Endothelial cell of umbilical vein (primary cell): ENCODE measurements at regions not wholly inside any gene's neighbourhood (a gene's known extent, or its start where the extent isn't known, plus 50 kb on each side); places are given as distances from the start of the nearest gene placed in this dataset.

Experiments
- BruUV-seq: library from RNA; stranded (reverse); fragments of 400-500 nt; replicated peaks from 2 replicates; lab custom pipeline; 2021; lab: Mats Ljungman, UMichigan
- CTCF ChIA-PET: fragments of 300-600, 350-600 bp; sonication (Branson Sonifier 250); formaldehyde crosslinking; loops from one replicate; lab custom pipeline; 2021; ENCODE audit warnings: antibody characterized with exemption, inconsistent platforms; lab: Charles Lee
- POLR2A ChIA-PET: fragments of 300-600, 350-600 bp; sonication (Branson Sonifier 250); formaldehyde crosslinking; loops from one replicate; lab custom pipeline; 2021; ENCODE audit warnings: antibody characterized with exemption, inconsistent platforms; lab: Charles Lee
- DNase-seq: peaks from one replicate; pipeline ENCODE4 v3.0.0-alpha.2; 2011; ENCODE audit warnings: low read depth, low spot score
- FAIRE-seq: peaks from 2 replicates; lab custom pipeline; 2011; peaks lifted over from hg19 to GRCh38; lab: Jason Lieb, UNC
- H2AFZ ChIP-seq: 2 replicates; pipeline ENCODE4 v1.6.0; 2012; ENCODE audit warnings: low read depth, low read length, control low read depth, inconsistent platforms
- H3K27ac ChIP-seq: 2 replicates; pipeline ENCODE4 v1.5.1; 2011; ENCODE audit warnings: low read depth, mild to moderate bottlenecking, control low read depth, low read length, moderate library complexity; ENCODE audit not compliant: insufficient read depth
- H3K27me3 ChIP-seq, 2 experiments: 2 replicates each; pipeline versions ENCODE4 v1.6.0 to v1.6.1; 2011; ENCODE audit warnings: low read length in 2 of 2, mixed read lengths in 1 of 2; ENCODE audit not compliant: control insufficient read depth in 2 of 2, insufficient read depth in 2 of 2
- H3K36me3 ChIP-seq, 2 experiments: 2 replicates in 1 of 2; 3 replicates in 1 of 2; pipeline ENCODE4 v1.5.1; 2011; ENCODE audit warnings: low read length in 2 of 2, mild to moderate bottlenecking in 1 of 2, moderate library complexity in 1 of 2; ENCODE audit not compliant: control insufficient read depth in 2 of 2, insufficient read depth in 2 of 2; ENCODE audit errors: extremely low read depth in 1 of 2
- H3K4me1 ChIP-seq: 3 replicates; pipeline ENCODE4 v1.5.1; 2011; ENCODE audit warnings: mild to moderate bottlenecking, low read length; ENCODE audit not compliant: control insufficient read depth, insufficient read depth; ENCODE audit errors: extremely low read depth
- H3K4me2 ChIP-seq: 2 replicates; pipeline ENCODE4 v1.6.1; 2011; ENCODE audit warnings: low read length, control low read depth, mixed read lengths; ENCODE audit not compliant: insufficient read depth
- H3K4me3 ChIP-seq, 3 experiments: fragments of 200-600 bp in 1 of 3; sonication (generic), shearing (Covaris generic) in 1 of 3; replicated peaks in 1 of 3; 2 replicates each; pipeline ENCODE4 v1.5.1; 2011 to 2016; ENCODE audit warnings: control low read depth in 3 of 3, low read length in 3 of 3, mild to moderate bottlenecking in 2 of 3, inconsistent platforms in 1 of 3, low read depth in 1 of 3, moderate library complexity in 1 of 3; ENCODE audit not compliant: insufficient read depth in 1 of 3
- H3K79me2 ChIP-seq: 2 replicates; pipeline ENCODE4 v1.6.0; 2012; ENCODE audit warnings: low read length, inconsistent platforms; ENCODE audit not compliant: control insufficient read depth, insufficient read depth
- H3K9ac ChIP-seq: replicated peaks from 2 replicates; pipeline ENCODE3; 2011; ENCODE audit warnings: low read length, control low read depth; ENCODE audit not compliant: insufficient read depth; ENCODE audit errors: extremely low read depth
- H3K9me1 ChIP-seq: replicated peaks from 3 replicates; pipeline ENCODE4 v1.6.0; 2011; ENCODE audit warnings: mild to moderate bottlenecking, low read length; ENCODE audit not compliant: control insufficient read depth, insufficient read depth; ENCODE audit errors: extremely low read depth
- H3K9me3 ChIP-seq: replicated peaks from 2 replicates; pipeline ENCODE4 v1.5.1; 2012; ENCODE audit warnings: low read length, inconsistent platforms; ENCODE audit not compliant: control insufficient read depth, insufficient read depth
- H4K20me1 ChIP-seq: replicated peaks from 2 replicates; pipeline ENCODE3; 2011; ENCODE audit warnings: mild to moderate bottlenecking, low read length; ENCODE audit not compliant: control insufficient read depth, insufficient read depth; ENCODE audit errors: extremely low read depth
- EZH2 ChIP-seq: IDR thresholded peaks from 2 replicates; pipeline ENCODE4 v1.6.1; 2012; ENCODE audit warnings: borderline replicate concordance, low read depth, mild to moderate bottlenecking, moderate library complexity, low read length, inconsistent platforms; ENCODE audit not compliant: severe bottlenecking
- FOS ChIP-seq: IDR thresholded peaks from 2 replicates; pipeline ENCODE4 v1.6.1; 2011; ENCODE audit warnings: mild to moderate bottlenecking, low read length, moderate library complexity, borderline replicate concordance; ENCODE audit not compliant: insufficient read depth
- GATA2 ChIP-seq: IDR thresholded peaks from 2 replicates; pipeline ENCODE4 v1.7.0; 2011; ENCODE audit warnings: low read depth, mild to moderate bottlenecking, moderate library complexity, mixed read lengths, low read length; ENCODE audit not compliant: insufficient read length, insufficient read depth
- JUN ChIP-seq: IDR thresholded peaks from 2 replicates; pipeline ENCODE4 v1.6.1; 2011; ENCODE audit warnings: borderline replicate concordance, low read depth; ENCODE audit not compliant: insufficient read length, insufficient read depth
- MAX ChIP-seq: IDR thresholded peaks from 2 replicates; pipeline ENCODE4 v1.6.1; 2011; ENCODE audit not compliant: insufficient read depth, insufficient read length
- MYC ChIP-seq: IDR thresholded peaks from one replicate; pipeline ENCODE4 v1.6.1; 2011; ENCODE audit warnings: mild to moderate bottlenecking, low read depth, low read length
- POLR2A ChIP-seq: IDR thresholded peaks from 2 replicates; pipeline ENCODE4 v1.6.1; 2012; ENCODE audit warnings: low read depth, mild to moderate bottlenecking, control low read depth, low read length
- POLR2AphosphoS5 ChIP-seq: IDR thresholded peaks from 2 replicates; pipeline ENCODE4 v1.6.1; 2012; ENCODE audit warnings: low read depth, mild to moderate bottlenecking, control low read depth, low read length, moderate library complexity; ENCODE audit not compliant: insufficient read depth
- dilution Hi-C: fragments of 300-500 bp; cut with MboI; formaldehyde crosslinking; loops from one replicate; pipeline ENCODE4 v1.15.0; 2019; ENCODE audit warnings: low sequenced_read_pairs; ENCODE audit not compliant: extremely low pct_ligation_motif_present
- intact Hi-C: fragments of 100-400 bp; cut with micrococcal nuclease; formaldehyde crosslinking; loops from one replicate; pipeline ENCODE4 v1.10.0; 2022
- TF ChIP-seq, protein P1 (sequence below), 2 donors: IDR thresholded peaks; 1 replicate in 1 of 2; 2 replicates in 1 of 2; pipeline ENCODE4 v1.5.1; 2011; ENCODE audit warnings: low read length in 2 of 2, mild to moderate bottlenecking in 2 of 2, moderate library complexity in 2 of 2, control low read depth in 1 of 2, inconsistent platforms in 1 of 2, low read depth in 1 of 2; ENCODE audit not compliant: insufficient read depth in 1 of 2; ENCODE audit errors: extremely low read depth in 1 of 2

GRCh38 chr3:86797946-86798345 lies 193.0 kb downstream of the VGLL3 start:
- POLR2A ChIA-PET, result no interaction called here
- no peak for TF ChIP-seq MYC
- no peak for TF ChIP-seq FOS
- no peak for TF ChIP-seq JUN
- TF ChIP-seq, protein P1, sequence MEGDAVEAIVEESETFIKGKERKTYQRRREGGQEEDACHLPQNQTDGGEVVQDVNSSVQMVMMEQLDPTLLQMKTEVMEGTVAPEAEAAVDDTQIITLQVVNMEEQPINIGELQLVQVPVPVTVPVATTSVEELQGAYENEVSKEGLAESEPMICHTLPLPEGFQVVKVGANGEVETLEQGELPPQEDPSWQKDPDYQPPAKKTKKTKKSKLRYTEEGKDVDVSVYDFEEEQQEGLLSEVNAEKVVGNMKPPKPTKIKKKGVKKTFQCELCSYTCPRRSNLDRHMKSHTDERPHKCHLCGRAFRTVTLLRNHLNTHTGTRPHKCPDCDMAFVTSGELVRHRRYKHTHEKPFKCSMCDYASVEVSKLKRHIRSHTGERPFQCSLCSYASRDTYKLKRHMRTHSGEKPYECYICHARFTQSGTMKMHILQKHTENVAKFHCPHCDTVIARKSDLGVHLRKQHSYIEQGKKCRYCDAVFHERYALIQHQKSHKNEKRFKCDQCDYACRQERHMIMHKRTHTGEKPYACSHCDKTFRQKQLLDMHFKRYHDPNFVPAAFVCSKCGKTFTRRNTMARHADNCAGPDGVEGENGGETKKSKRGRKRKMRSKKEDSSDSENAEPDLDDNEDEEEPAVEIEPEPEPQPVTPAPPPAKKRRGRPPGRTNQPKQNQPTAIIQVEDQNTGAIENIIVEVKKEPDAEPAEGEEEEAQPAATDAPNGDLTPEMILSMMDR (IDR thresholded peaks at IDR 0.05; ENCODE audit: extremely low read depth in 1 of 2, insufficient read depth in 1 of 2, low read depth in 1 of 2, low read length in 2 of 2), result no peak
- TF ChIP-seq EZH2, result no peak
- no peak for TF ChIP-seq POLR2A
- no peak for TF ChIP-seq GATA2
- TF ChIP-seq MAX, result no peak
- no peak for TF ChIP-seq POLR2AphosphoS5
- Histone ChIP-seq H3K9ac (no peak overlapping the region), H3K36me3 (no peaks in the 10 kb centered on the region), H3K9me1 (no peaks in the 10 kb centered on the region), H3K79me2 (no peaks in the 10 kb centered on the region), H3K4me1 (no peaks in the 10 kb centered on the region), H2AFZ (no peak overlapping the region), H3K27ac (no peak overlapping the region), H3K27me3 (no peaks in the 10 kb centered on the region), H4K20me1 (no peaks in the 10 kb centered on the region), H3K9me3 (no peaks in the 10 kb centered on the region), H3K4me2 (no peak overlapping the region), H3K4me3 (no peak overlapping the region)
- no peak for DNase-seq
- FAIRE-seq, result no peak
- no TSS peak for BruUV-seq
- intact Hi-C loops, result no loop called here
- dilution Hi-C loops, result no loop called here
- CTCF ChIA-PET, result no interaction called here
